GM18861 (cell line): ENCODE measurements at regions not wholly inside any gene's neighbourhood (a gene's known extent, or its start where the extent isn't known, plus 50 kb on each side); places are given as distances from the start of the nearest gene placed in this dataset.
A peak's percentile ranks its signal among the peaks of the same experiment; 100 is the strongest.

Source experiments
- ATAC-seq: cut with Tn5 transposase; IDR thresholded peaks from one replicate; pipeline ENCODE4 v1.9.1; 2021; ENCODE audit not compliant: unreplicated experiment

DNA sequence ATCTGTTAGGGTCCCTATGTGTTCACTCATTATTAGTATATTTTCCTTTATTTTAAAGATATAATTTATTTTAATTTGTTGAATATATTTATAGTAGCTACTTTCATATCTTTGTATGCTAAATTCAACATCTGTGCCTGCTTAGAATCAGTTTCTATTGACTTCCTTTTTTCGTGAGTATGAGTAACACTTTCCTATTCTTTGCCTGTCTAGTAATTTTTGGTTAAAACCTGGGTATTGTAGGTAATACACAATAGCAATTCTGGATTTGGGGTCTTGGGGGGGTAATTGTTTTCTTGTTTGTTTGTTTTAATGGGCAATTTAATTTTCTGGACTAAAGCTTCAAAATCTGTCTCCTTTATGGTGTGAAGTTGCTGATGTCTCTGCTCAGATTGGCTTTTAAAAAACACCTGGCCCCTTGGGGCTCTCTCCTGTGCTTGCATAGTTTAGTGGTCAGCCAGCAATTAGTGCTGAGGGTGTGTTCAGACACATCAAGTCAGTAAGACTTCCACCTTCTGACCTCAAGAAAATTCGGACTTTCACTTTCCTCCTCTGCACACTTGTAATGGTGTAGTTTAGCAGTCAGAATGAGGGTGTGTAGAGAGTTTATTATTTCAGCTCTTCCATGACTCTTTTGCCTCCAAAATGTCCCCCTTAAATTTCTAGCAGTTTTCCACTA lies 124.4 kb upstream of the MAP1B start:
- ATAC-seq, result no peak

DNA sequence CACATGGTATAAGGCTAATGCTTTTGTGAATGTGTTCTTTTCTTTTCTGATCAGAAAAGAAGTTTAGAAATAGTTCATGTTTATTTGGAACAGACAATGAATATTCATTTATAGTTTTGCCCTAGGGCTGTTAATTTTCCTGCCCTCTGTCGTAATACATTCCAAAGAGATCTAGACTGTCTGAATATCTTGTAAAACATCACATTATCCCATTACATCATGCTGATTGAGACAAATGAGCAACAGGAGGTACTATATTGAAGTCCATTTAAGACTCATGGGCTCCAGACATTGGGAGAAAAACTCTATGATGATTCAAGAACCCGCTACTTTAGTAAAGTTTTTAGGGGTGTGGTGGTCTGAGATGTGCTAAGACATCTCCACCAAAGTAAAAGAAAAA lies 121.2 kb upstream of the MAP1B start:
- ATAC-seq, result no peak

DNA sequence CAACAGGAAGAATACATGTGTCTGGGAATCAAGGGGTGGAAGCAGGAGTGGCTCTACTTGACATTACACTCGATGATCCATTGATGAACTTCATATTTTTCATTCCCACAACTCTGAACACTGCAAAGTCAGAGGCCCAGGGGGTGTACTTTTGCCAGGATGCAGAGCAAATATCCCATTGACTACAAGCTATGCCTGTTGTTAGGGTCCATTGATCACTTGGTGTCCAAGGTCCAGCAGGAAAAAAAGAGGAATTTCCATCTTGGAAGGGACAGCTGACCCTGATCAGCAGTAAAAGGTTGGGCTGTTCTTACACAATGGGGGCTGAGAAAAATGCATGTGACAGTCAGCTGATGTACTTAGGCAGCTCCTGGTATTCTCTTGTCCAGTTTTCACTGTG lies 118.5 kb upstream of the MAP1B start:
- no peak for ATAC-seq

DNA sequence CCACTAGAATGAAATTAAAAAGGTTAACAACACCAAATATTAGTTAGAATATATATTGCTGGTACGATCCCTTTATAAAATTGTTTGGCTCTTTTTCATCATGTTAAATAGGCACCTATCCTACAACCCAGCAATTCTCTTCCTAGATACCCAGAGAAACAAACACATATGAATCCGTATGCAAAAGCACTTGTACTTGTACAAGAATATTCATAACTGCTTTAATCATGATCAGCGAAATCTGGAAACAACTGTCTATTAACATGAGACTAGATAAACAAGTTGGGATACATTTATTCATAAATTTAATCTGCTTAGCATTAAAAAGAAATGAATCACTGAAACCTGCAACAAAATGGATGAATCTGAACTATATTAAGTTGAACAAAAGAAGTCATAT lies 113.7 kb upstream of the MAP1B start:
- no peak for ATAC-seq

DNA sequence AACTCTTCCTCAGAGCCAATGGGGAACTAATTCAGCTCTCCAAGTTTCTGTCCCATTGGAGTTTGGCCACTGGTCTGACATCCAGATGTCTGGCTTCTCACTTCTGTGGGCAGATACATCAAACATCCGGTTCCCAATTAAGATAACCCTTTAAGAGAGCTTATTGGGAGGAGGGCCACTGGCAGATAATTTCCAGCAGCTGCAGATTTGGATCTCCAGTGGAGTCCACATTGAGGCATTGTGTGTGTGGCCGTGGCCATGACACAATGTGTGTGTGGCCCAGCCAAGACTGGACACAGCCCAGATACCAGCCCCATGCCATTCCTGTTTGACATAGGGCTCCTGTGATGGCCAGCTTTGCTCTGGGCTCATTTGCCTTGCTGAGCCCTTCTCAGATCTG lies 110.5 kb upstream of the MAP1B start:
- no peak for ATAC-seq

DNA sequence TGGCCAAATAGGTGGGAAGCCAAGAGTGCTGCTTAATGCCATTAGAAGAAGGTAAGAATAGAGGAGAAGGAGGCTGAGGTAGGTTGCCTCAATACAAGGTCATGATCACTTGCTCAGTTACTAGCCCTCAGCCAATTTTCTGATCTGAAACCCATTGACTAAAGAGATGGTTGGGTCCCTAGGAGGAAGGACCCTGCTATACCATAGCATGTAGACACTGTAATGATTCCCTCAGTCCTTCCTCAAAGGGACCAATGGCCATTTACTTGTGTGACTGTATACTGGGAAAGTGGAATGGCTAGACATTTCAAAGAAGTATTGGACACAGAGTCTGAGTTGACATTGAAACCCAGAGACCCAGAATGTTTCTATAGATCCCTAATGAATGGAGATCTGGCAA lies 108.5 kb upstream of the MAP1B start:
- no peak for ATAC-seq

DNA sequence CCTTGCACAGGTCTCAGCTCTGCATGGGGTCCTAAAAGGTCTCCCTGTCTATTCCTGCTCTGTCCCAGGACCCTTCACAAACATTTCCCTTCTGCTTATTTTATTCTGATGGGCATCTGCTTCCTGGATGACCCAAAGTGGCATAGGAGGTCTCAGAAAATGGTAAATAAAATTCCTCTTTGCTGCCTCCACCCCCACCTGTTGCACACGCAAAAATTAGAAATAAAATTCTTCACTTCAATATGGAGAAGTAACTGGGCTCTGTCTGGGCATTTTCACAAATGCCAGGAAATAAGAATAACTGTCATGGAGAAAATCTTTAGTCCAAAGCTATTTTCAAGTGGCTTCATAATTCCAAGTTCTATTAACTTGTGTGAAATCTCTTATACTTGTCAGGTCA lies 106.6 kb upstream of the MAP1B start:
- no peak for ATAC-seq

DNA sequence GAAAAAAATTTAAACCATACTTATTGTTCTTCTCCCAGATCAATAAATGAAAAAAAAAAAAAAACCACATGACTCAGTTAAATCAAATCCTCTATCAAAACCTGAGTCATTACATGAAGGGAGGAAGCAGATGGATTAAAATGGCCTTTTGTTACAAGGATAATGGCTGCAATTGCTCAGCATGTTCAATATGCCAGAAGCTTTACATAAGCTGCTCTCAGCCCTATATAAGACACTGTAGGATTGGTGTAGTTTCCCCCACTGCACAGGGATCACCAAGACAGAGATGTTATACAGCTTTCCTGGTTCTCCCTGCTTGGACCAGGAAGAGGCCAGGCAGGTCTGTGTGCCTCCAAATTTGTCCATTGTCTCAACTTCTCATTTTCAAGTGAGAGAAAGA lies 101.6 kb upstream of the MAP1B start:
- no peak for ATAC-seq

DNA sequence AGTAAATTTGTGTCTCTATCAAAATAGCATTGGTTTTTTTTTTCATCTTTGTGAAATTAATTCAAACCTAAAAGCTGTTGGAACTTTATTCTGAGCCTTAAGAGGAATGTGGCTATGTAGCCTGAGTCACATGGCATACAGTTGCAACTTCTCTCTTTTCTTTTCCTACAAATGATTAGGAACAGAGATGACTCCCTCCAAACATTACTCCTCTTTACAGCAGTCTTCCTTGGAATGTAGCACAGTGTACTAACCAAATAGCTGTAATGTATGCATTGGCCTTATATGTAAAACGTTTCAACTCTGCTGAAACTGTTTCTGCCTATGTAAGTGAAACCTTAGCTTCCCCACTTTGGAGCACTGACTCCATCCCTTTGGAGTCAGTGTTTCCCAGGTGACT lies 100.9 kb upstream of the MAP1B start:
- ATAC-seq, result no peak

DNA sequence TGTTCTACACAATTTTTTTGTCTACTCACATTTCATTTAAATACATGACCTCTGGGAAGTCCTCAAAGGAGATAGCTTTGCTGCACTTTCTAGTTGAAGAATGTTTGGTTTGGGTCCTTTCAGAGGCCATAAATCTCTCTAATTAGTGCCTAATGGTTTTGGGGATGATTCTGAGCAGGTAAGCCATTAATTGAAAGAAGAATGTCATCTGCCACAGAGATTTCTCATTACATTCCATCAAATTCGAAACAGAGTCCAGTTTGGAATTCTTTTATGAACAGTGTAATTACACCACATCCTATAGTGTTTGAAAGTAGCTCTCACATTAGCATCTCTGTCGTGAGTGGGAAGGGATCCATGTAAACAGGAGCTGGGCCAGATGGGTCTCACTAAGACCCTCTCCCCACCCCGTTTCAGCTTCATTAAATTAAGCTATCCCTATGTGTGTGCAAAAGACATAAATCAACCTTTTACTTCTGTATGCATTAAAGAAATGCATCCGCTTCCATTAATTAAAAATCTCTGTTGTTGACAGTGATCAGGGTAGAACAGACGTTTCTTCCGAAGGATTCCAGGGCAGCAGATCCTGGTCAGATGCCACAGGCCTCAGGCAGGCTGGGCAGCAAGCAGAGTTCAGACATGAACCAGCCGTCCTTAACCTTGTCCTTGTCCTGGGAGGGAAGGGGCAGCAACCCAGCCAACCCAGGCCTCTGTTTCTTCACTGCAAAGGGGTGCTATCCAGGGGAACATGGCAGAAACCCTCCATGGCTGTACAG lies 99.8 kb upstream of the MAP1B start:
- ATAC-seq, result no peak

DNA sequence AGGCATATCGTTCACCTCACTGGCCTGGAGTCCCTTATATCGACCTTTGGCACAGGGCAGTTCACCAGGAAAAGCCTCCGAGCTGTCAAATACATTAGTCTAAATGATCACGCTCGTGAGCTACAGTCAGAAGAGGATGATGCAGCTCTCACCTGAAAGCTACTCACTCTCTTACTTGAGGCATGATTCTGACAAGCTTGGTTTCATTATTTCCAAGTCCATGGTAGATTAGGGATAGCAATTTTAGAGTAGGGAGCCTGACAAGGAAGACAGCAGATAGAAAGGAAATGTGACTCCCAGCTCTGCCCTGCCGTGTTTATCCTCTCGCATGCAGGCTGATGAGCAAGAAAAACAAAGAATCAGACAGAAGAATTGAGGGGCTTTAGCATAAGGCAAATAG lies 98.0 kb upstream of the MAP1B start:
- no peak for ATAC-seq

DNA sequence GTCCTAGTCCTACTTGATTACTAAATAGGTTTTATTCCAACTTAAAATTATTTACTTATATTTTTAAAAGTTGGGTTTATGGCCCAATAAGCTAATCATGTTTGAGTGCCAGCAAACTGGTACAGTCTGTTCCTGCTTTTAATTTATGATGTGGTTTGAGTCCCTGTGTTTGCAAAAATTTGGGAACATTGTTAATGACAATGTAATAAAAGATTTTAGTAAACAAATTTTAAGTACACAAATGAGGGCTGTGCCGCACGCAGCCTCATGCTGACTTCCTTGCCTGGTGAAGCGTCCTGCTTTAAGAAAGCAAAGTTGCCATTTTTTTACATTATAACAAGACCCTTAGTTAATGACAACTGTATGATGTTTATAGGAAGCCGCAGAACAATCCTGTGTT lies 96.8 kb upstream of the MAP1B start:
- ATAC-seq, result no peak

DNA sequence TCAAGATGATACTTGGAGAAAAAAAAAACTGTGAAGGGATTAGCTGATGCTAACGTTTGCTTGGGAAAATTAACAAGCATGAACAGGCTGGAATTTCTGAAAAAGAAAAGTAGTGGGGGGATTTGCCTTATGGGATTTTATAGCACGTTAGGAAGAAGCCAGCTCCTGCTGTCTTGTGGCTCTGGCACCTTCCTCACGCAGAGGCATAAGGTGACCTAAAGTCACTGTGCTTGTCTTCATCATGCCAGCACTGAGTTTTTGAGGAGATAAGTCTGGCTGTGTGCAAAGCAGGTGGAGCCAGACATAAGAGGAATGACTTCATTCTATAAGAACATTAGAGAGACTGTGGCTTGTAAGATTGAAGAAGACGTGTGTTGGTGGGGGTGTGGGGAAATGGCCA lies 94.4 kb upstream of the MAP1B start:
- ATAC-seq, result no peak

DNA sequence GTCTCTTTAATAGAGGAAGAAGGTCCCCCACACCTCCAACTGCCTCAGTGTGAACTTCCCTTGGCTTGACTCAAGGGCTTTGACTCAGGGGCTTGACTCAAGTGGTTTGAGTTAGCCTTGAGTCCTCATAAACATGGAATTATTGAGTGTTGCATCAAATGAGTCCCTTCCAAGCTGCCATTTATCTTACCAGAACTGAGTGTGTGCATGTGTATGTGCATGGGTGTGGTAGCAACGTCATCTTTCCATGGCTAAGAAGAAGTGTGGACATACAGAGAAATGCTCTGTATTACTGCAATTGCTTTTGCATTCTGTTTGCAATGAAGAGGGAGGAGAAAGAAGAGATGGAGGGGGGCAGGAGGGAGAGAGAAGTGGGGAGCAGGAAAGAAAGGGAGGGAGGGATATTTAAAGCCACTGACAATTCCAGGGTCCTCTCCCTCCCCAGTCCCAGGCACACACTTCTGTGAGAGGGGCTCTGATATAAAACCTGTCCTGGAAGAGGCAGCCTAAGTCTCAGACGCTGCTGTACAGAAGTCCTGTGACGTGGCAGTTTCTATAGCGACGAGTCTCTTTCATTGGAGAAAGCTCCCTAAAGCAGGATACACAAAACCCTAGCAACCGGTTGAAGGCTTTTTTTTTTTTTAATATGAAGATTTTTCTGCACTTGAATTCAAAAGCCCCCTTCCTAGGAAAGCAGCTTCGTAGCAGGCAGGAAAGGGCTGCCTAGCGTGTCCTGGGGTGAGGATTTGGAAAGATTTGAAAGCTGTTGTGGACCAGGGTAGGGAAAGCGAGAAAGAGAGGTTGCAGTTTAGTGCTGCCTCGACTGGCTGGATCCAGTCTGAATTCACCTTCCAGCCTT lies 93.3 kb upstream of the MAP1B start:
- no peak for ATAC-seq

DNA sequence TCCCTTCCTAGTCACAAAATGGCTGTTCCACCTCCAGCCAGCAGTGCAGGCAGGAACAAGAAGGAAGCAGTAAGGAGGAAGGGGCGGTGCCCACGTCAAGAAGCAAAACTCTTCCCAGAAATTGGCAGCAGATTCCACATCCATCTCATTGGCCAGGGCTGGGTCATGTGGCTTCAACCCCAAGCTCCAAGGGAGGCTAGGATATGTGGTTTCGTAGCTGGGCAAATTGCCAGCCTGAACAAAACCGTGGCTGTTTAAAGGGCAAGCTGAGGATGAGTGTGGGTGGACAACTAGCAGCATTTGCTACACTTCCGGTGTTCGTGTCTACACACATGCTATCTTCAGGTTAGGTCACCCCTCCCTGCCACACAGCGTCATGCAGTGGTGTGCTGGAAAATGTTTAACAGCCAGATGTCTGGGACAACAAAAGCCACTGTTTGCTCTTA lies 92.1 kb upstream of the MAP1B start:
- ATAC-seq, result no peak

DNA sequence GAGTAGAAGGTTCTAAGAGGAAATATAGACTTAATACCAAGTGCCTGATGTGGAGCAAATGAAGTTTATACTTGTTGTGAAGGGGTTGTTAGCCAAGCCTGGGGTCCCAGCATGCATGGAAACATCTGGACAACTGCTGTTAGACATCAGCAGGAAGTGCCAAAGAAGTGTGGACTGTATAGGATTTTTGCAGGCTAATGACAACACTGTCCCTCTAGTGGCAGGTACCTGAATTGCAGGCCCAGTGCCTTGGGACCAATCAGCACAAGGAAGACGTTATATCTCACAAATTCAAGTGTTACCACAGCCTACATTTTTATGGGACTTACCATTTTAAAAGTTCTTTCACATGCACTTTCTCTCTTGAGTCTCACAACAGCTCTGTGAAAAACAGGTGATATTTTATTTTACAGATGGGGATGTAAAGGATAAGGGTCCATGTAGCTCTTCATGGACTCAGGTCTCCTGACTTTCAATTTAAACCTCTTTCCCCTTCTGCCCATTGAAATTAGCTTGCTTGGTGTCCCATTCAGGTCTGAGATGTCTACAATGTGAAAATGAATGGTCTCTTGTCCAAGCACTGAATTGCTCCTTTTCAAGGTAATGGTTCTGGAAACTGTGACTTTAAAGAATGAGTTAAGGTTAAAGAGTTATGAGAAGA lies 89.0 kb upstream of the MAP1B start:
- peak; percentile 60 for ATAC-seq

DNA sequence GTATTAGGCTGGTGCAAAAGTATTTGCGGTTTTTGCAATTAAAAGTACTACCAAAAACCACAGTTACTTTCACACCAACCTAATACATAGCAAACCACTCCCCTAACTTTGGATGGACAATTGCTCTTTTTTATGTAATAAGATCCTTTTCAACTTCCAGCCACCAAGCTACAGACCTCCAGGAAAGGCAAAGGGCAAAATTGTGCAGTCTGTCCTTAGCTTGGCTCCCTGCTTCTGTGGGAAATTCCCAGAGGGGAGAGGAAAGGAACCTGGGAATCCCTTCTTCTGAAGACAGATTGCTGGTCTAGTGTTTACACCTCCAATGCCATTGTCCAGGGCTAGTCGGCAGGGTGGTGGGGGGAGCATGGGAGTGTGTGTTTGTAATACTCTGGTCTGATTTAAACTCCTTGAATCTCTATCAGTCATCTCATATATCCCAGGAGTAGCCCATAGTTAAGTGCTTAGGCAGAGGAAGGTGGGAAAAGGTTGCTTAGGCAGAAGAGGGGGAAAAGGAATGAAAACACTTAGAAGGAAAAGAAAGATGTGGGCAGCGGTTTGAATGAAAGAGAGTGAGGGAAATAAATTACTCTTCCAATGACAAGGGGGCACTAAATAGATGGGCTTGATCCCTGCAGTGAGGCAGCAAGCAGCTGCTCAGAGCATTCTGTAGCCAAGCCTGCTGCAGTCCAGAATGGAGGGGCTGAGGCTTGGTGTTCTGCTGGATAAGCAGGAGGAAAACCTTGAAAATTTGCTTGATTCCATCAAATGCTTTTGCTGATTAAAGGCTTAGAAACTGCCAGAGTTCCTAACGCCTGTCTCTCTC lies 86.9 kb upstream of the MAP1B start:
- ATAC-seq, result no peak

DNA sequence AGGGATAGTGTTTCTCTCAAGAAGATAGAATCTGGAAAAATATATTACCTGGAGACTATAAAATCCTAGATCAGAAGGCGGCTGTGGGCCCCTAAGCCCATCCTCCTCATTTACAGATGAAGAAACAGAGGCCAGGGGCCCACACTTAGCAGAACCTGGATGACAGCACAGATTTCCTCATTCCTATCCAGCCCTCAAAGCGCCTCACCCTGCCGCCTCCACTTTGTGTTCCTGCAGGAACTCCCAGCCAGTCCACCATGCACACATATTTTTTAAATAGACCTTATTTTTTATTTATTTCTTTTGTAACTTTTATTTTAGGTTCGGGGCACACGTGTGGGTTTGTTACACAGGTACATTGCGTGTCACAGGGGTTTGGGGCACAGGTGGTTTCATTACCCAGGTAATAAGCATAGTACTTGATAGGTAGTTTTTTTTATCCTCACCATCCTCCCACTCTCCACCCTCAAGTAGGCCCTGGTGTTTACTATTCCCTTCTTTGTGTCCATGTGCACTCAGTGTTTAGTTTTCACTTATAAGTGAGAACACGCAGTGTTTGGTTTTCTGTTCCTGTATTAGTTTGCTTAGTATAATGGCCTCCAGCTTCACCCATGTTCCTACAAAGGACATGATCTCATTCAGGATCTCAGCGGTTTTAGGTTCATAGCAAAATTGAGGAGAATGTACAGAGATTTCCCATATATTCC lies 85.5 kb upstream of the MAP1B start:
- no peak for ATAC-seq

DNA sequence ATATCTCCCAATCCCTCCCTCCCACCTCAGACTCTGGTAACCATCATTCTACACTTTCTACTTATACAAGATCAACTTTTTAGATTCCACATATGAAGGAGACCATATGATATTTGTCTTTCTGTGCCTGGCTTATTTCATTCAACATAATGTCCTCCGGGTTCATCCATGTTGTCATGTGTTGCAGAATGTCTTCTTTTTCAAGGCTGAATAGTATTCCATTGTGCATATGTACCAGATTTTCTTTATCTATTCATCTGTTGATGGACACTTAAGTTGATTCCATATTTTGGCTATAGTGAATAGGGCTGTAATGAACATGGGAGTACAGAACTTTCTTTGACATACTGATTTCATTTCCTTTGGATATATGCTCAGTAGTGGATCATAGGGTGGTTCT lies 78.9 kb upstream of the MAP1B start:
- no peak for ATAC-seq

DNA sequence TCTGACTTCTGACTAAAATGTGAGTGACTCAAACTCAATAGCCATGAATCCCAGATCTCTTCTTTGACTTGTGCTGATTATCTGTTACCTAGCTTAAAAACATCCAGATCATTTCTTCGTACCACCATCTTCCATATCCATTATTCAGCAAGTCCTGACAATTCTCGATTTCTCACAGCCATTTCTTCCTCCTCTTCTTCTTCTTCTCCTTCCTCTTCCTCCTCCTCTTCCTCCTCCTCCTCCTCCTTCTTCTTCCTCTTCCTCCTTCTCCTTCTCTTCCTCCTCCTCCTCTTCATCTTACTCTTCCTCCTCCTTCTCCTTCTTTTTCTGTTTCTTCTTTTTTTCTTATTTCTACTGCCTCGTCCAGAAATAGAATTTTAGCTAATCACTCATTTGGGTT lies 77.0 kb upstream of the MAP1B start:
- no peak for ATAC-seq
